ENCODE measurements at regions not wholly inside any gene's neighbourhood (a gene's known extent, or its start where the extent isn't known, plus 50 kb on each side); places are given as distances from the start of the nearest gene placed in this dataset.
A peak's percentile ranks its signal among the peaks of the same experiment; 100 is the strongest.
"Not testable (repeated sequence)": the region's sequence is repeated elsewhere in the genome, so short reads cannot be mapped to it uniquely, and the experiment has no call there.

- Histone ChIP-seq H3K27me3 (ENCODE audit: insufficient read depth, poor library complexity, severe bottlenecking) (no peaks in the 10 kb centered on the region), H3K4me3 (replicated peaks; ENCODE audit: insufficient read depth, low read length) (no peak overlapping the region), H3K27ac (replicated peaks) (no peak overlapping the region)
- TF ChIP-seq POLR2AphosphoS5 (IDR thresholded peaks at IDR 0.05; ENCODE audit: low read depth) (no peak), GABPA (IDR thresholded peaks at IDR 0.05; ENCODE audit: low read depth) (no peak), SPI1 (IDR thresholded peaks at IDR 0.05; ENCODE audit: borderline replicate concordance, low read depth) (no peak)
- TF ChIP-seq, protein P1, sequence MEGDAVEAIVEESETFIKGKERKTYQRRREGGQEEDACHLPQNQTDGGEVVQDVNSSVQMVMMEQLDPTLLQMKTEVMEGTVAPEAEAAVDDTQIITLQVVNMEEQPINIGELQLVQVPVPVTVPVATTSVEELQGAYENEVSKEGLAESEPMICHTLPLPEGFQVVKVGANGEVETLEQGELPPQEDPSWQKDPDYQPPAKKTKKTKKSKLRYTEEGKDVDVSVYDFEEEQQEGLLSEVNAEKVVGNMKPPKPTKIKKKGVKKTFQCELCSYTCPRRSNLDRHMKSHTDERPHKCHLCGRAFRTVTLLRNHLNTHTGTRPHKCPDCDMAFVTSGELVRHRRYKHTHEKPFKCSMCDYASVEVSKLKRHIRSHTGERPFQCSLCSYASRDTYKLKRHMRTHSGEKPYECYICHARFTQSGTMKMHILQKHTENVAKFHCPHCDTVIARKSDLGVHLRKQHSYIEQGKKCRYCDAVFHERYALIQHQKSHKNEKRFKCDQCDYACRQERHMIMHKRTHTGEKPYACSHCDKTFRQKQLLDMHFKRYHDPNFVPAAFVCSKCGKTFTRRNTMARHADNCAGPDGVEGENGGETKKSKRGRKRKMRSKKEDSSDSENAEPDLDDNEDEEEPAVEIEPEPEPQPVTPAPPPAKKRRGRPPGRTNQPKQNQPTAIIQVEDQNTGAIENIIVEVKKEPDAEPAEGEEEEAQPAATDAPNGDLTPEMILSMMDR (IDR thresholded peaks at IDR 0.05; ENCODE audit: insufficient read depth, low read length), result no peak
- TF ChIP-seq, protein P2, sequence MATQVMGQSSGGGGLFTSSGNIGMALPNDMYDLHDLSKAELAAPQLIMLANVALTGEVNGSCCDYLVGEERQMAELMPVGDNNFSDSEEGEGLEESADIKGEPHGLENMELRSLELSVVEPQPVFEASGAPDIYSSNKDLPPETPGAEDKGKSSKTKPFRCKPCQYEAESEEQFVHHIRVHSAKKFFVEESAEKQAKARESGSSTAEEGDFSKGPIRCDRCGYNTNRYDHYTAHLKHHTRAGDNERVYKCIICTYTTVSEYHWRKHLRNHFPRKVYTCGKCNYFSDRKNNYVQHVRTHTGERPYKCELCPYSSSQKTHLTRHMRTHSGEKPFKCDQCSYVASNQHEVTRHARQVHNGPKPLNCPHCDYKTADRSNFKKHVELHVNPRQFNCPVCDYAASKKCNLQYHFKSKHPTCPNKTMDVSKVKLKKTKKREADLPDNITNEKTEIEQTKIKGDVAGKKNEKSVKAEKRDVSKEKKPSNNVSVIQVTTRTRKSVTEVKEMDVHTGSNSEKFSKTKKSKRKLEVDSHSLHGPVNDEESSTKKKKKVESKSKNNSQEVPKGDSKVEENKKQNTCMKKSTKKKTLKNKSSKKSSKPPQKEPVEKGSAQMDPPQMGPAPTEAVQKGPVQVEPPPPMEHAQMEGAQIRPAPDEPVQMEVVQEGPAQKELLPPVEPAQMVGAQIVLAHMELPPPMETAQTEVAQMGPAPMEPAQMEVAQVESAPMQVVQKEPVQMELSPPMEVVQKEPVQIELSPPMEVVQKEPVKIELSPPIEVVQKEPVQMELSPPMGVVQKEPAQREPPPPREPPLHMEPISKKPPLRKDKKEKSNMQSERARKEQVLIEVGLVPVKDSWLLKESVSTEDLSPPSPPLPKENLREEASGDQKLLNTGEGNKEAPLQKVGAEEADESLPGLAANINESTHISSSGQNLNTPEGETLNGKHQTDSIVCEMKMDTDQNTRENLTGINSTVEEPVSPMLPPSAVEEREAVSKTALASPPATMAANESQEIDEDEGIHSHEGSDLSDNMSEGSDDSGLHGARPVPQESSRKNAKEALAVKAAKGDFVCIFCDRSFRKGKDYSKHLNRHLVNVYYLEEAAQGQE (IDR thresholded peaks at IDR 0.05; ENCODE audit: insufficient replicate concordance, low read depth), result no peak
- no peak for DNase-seq (ENCODE audit: low read depth in 1 of 2, low spot score in 1 of 2)
These were observed 101.7 kb upstream of the HAO2 start for GRCh38 chr1:119266858-119267257.

DNA sequence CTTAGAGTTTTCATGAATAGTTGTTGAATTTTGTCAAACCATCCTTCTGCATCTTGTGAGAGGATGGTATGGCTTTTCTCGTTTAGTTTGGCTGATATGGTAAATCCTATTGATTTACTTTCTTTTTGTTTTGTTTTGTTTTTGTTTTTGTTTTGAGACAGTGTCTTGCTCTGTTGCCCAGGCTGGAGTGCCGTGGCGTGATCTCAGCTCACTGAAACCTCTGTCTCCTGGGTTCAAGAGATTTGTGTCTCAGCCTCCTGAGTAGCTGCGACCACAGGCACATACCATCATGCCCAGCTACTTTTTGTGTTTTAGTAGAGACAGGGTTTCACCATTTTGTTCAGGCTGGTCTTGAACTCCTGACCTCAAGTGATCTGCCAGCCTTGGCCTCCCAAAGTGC is 101.3 kb upstream of the HAO2 start:
- H3K27me3 ChIP-seq (ENCODE audit: insufficient read depth, poor library complexity, severe bottlenecking); H3K27ac ChIP-seq (replicated peaks); DNase-seq (ENCODE audit: low read depth in 1 of 2, low spot score in 1 of 2); H3K4me3 ChIP-seq (replicated peaks; ENCODE audit: insufficient read depth, low read length): not testable (repeated sequence)

GRCh38 chr1:119268879-119269278 is 99.7 kb upstream of the HAO2 start:
- TF ChIP-seq, protein P2 (IDR thresholded peaks at IDR 0.05; ENCODE audit: insufficient replicate concordance, low read depth), result no peak
- TF ChIP-seq SPI1 (IDR thresholded peaks at IDR 0.05; ENCODE audit: borderline replicate concordance, low read depth) (no peak), GABPA (IDR thresholded peaks at IDR 0.05; ENCODE audit: low read depth) (no peak), POLR2AphosphoS5 (IDR thresholded peaks at IDR 0.05; ENCODE audit: low read depth) (no peak)
- TF ChIP-seq, protein P1 (IDR thresholded peaks at IDR 0.05; ENCODE audit: insufficient read depth, low read length), result no peak
- Histone ChIP-seq H3K27me3 (ENCODE audit: insufficient read depth, poor library complexity, severe bottlenecking) (no peaks in the 10 kb centered on the region), H3K4me3 (replicated peaks; ENCODE audit: insufficient read depth, low read length) (no peak overlapping the region), H3K27ac (replicated peaks) (no peak overlapping the region)
- no peak for DNase-seq (ENCODE audit: low read depth in 1 of 2, low spot score in 1 of 2)

GRCh38 chr1:119275145-119276134 is 93.1 kb upstream of the HAO2 start:
- no peak overlapping the region for H3K27ac ChIP-seq (replicated peaks)
- H3K27me3 ChIP-seq (ENCODE audit: insufficient read depth, poor library complexity, severe bottlenecking), result no peaks in the 10 kb centered on the region
- no peak overlapping the region for H3K4me3 ChIP-seq (replicated peaks; ENCODE audit: insufficient read depth, low read length)
- DNase-seq (ENCODE audit: low read depth in 1 of 2, low spot score in 1 of 2), result peak; percentile 13 to 38
- TF ChIP-seq, protein P1 (IDR thresholded peaks at IDR 0.05; ENCODE audit: insufficient read depth, low read length), result peak; percentile 92
- no peak for TF ChIP-seq SPI1 (IDR thresholded peaks at IDR 0.05; ENCODE audit: borderline replicate concordance, low read depth)

Measured in HL-60 (cell line).